Heart right ventricle (tissue), 16 donors: ENCODE measurements at regions not wholly inside any gene's neighbourhood (a gene's known extent, or its start where the extent isn't known, plus 50 kb on each side); places are given as distances from the start of the nearest gene placed in this dataset.

ENCODE experiments used
- ATAC-seq, 8 donors: fragments of 200-7000 bp; cut with Tn5 transposase; one replicate each; pipeline ENCODE4 v1.9.1; 2020; ENCODE audit warnings: mild to moderate bottlenecking in 8 of 8, moderate library complexity in 8 of 8, moderate number of reproducible peaks in 1 of 8
- DNase-seq, 2 donors: peaks; one replicate each; pipeline ENCODE4 v3.0.0-alpha.2; 2020
- H3K27ac ChIP-seq, 10 donors: fragments of 200-600 bp; sonication (generic) in 2 of 10; one replicate each; pipeline versions ENCODE4 v1.5.0 to v1.8.0; 2020 to 2022; ENCODE audit warnings: mild to moderate bottlenecking in 3 of 10
- H3K27me3 ChIP-seq, 7 donors: fragments of 200-600 bp; one replicate each; pipeline ENCODE4 v1.8.0; 2021 to 2022; ENCODE audit warnings: mild to moderate bottlenecking in 2 of 7
- H3K36me3 ChIP-seq, 9 donors: fragments of 200-600 bp; sonication (generic) in 1 of 9; one replicate each; pipeline versions ENCODE4 v1.5.0 to v1.8.0; 2020 to 2022; ENCODE audit warnings: mild to moderate bottlenecking in 2 of 9
- H3K4me1 ChIP-seq, 9 donors: fragments of 200-600 bp; sonication (generic) in 1 of 9; one replicate each; pipeline versions ENCODE4 v1.5.0 to v1.8.0; 2020 to 2022; ENCODE audit warnings: mild to moderate bottlenecking in 4 of 9
- H3K4me3 ChIP-seq, 10 donors: fragments of 200-600 bp; sonication (generic) in 2 of 10; one replicate each; pipeline versions ENCODE4 v1.5.0 to v1.8.0; 2020 to 2022; ENCODE audit warnings: mild to moderate bottlenecking in 7 of 10, moderate library complexity in 2 of 10
- H3K9me3 ChIP-seq, 11 donors: fragments of 200-600 bp in 10 of 11; sonication (generic) in 2 of 11; one replicate each; pipeline versions ENCODE4 v1.5.0 to v1.8.0; 2013 to 2022; ENCODE audit warnings: mild to moderate bottlenecking in 2 of 11, control low read depth in 1 of 11, moderate library complexity in 1 of 11
- CTCF ChIP-seq, 9 donors: fragments of 200-600 bp; sonication (generic) in 2 of 9; IDR thresholded peaks; one replicate each; pipeline versions ENCODE4 v1.5.0 to v1.8.0; 2021 to 2022; ENCODE audit warnings: antibody characterized with exemption in 9 of 9, mild to moderate bottlenecking in 5 of 9, moderate library complexity in 1 of 9
- WGBS, 2 donors: extraction: QIAGEN DNeasy Blood & Tissue Kit; methylation state at CpG; one replicate each; pipeline ENCODE4 v1.1.7; 2013; ENCODE audit warnings: inconsistent platforms in 1 of 2; 5-methylcytosine and 5-hydroxymethylcytosine counted together
- intact Hi-C, 10 donors: fragments of 100-400 bp; cut with DNase I; formaldehyde crosslinking; loops; one replicate each; pipeline versions ENCODE4 v1.11.1 to v1.14.2; 2022
- donor health status: Arrhythmogenic right ventricular cardiomyopathy.
- donor health status: ischemic (EF 13 %, LVEDD 7.1; RV severe dilation, severe dysfunction).
- donor health status: healthy with polysubstance abuse.
- donor health status: DM: no; HTN: yes; CAD: no.
- donor health status: DM: no; HTN: no; CAD: no.
- donor health status: ischemic (EF 25% LVEDD 6.9; RV normal size, moderate dysfunction).
- donor health status: ischemic (EF 25% LVEDD 5.7; RV mildly dilated, moderate dysfunction).
- donor health status: healthy.
- donor health status: DM: yes; HTN: yes; CAD: no.
- donor health status: Ischemic cardiomyopathy.
- donor health status: ischemic (EF 35%, LVEDD 5.7; RV mildly dilated, moderate dysfunction).
- donor health status: nonischemic (EF 11% LVEDD 7.7; RV severe dilation, severe dysfunction).
- donor health status: DM: yes; HTN: yes; CAD: no.
- donor health status: PGD.
- donor health status: ischemic (EF 29% LVEDD 5.4; RV normal size, mild dysfunction).
- donor health status: nonischemic (EF 23%, LVEDD 6.1; RV moderate dilation, normal function).

- H3K27me3 ChIP-seq, result no peaks in the 10 kb centered on the region
- H3K27ac ChIP-seq, result no peak overlapping the region
- DNase-seq, result no peak
- H3K9me3 ChIP-seq, result no peaks in the 10 kb centered on the region
- intact Hi-C loops, result no loop called here
- H3K4me3 ChIP-seq, result no peak overlapping the region
- no peak for TF ChIP-seq CTCF (IDR thresholded peaks at IDR 0.05)
- WGBS, 2 donors, result 55 to 59% methylated on average over 9 of the region's 9 CpGs
- no peak for ATAC-seq
- H3K36me3 ChIP-seq, result no peaks in the 10 kb centered on the region
- no peaks in the 10 kb centered on the region for H3K4me1 ChIP-seq
Measured at GRCh38 chr5:12691330-12691729, 787.1 kb upstream of the CTNND2 start.

DNA sequence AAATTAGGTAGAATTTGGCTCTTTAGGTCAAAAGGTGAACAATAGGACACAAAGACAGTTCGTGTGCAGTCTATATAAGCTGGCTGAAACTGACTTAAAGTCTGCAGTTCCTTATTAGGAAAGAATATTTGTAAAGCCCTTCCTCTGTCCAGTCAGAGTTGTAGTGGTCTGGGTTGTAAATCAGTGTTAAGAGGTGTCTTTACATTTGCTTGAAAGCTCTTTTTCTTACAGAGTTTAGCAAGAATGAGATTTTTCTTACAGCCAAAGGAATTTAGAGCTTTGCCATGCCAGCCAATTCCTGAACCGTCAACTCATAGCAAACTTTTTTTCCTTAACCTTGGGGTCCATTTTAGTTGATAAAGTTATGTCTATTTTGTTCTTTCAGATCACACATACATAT, 786.1 kb upstream of the CTNND2 start:
- no peak overlapping the region for H3K27ac ChIP-seq
- DNase-seq, result no peak
- intact Hi-C loops, result no loop called here
- no peak for ATAC-seq
- no peaks in the 10 kb centered on the region for H3K9me3 ChIP-seq
- H3K4me1 ChIP-seq, result no peaks in the 10 kb centered on the region
- TF ChIP-seq CTCF (IDR thresholded peaks at IDR 0.05), result no peak
- H3K4me3 ChIP-seq, result no peak overlapping the region
- WGBS, 2 donors, result 52 to 57% methylated on average over 2 of the region's 2 CpGs
- no peaks in the 10 kb centered on the region for H3K36me3 ChIP-seq
- H3K27me3 ChIP-seq, result no peaks in the 10 kb centered on the region

GRCh38 chr5:12683249-12683648, 779.0 kb upstream of the CTNND2 start:
- Histone ChIP-seq H3K27ac (no peak overlapping the region), H3K9me3 (no peaks in the 10 kb centered on the region), H3K36me3 (no peaks in the 10 kb centered on the region), H3K27me3 (no peaks in the 10 kb centered on the region), H3K4me3 (no peak overlapping the region), H3K4me1 (no peaks in the 10 kb centered on the region)
- intact Hi-C loops, result no loop called here
- TF ChIP-seq CTCF (IDR thresholded peaks at IDR 0.05), result no peak
- 91 to 92% methylated on average over 3 of the region's 3 CpGs for WGBS, 2 donors
- ATAC-seq, result no peak
- no peak for DNase-seq

GRCh38 chr5:12679731-12680130, 775.5 kb upstream of the CTNND2 start:
- Histone ChIP-seq H3K4me1 (no peaks in the 10 kb centered on the region), H3K4me3 (no peak overlapping the region), H3K27me3 (no peaks in the 10 kb centered on the region), H3K36me3 (no peaks in the 10 kb centered on the region), H3K9me3 (peaks cover 0 to 19% (median 0%) of the 10 kb centered on the region in 11 donors), H3K27ac (no peak overlapping the region)
- DNase-seq (no peak), ATAC-seq (no peak)
- no peak for TF ChIP-seq CTCF (IDR thresholded peaks at IDR 0.05)
- intact Hi-C loops, result no loop called here

DNA sequence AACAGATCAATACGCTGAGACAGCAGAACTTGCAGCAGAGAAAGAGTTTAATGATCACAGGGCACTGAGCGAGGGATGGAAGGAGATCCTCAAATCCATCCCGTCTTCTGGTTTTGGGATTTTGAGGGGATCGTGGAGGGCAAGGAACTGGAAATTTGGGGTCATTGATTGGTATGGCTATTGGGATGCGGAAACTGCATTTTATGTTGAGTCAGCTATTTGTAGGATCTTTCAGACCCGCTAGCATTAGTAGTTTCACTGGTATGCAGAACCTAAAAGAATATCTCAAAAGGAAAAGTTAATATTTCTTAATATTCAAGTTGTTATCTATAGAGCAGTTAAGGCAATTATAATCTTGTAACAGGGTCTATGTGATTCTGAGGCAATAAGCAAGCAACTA, 771.7 kb upstream of the CTNND2 start:
- no peaks in the 10 kb centered on the region for H3K36me3 ChIP-seq
- no peak for DNase-seq
- ATAC-seq, result no peak
- intact Hi-C loops, result no loop called here
- H3K27ac ChIP-seq, result no peak overlapping the region
- H3K4me3 ChIP-seq, result no peak overlapping the region
- H3K27me3 ChIP-seq, result no peaks in the 10 kb centered on the region
- H3K9me3 ChIP-seq, result peaks cover 0 to 25% (median 0%) of the 10 kb centered on the region in 11 donors
- no peaks in the 10 kb centered on the region for H3K4me1 ChIP-seq
- no peak for TF ChIP-seq CTCF (IDR thresholded peaks at IDR 0.05)
- WGBS, 2 donors, result 83 to 87% methylated on average over 6 of the region's 6 CpGs
